ENCODE measurements at regions not wholly inside any gene's neighbourhood (a gene's known extent, or its start where the extent isn't known, plus 50 kb on each side); places are given as distances from the start of the nearest gene placed in this dataset.

GRCh38 chr1:38185913-38186312, 139.3 kb upstream of the POU3F1 start:
- intact Hi-C loops (cut with micrococcal nuclease), result no loop called here
- ATAC-seq (no peak), DNase-seq (ENCODE audit: low read depth, low spot score) (no peak)
- ChIA-PET POLR2A (no interaction called here), CTCF (no interaction called here), RAD21 (ENCODE audit: low non-redundant PET in 1 of 2, low total read pairs in 2 of 2, uncharacterized antibody in 2 of 2, unreplicated experiment in 2 of 2) (no interaction called here)
- H2AFZ ChIP-seq (ENCODE audit: low read depth, low read length, poor library complexity, severe bottlenecking), result no peak overlapping the region
- no peaks in the 10 kb centered on the region for H3K4me1 ChIP-seq (ENCODE audit: control insufficient read depth in 1 of 2, insufficient read depth in 2 of 2, low read length in 2 of 2)
- H3K27me3 ChIP-seq (ENCODE audit: insufficient read depth, low read length), result peaks cover 5% of the 10 kb centered on the region; the same call in 1 of the 2 replicates
- H4K20me1 ChIP-seq (ENCODE audit: insufficient read depth), result no peaks in the 10 kb centered on the region
- no peak for TF ChIP-seq POLR2A (IDR thresholded peaks at IDR 0.05; ENCODE audit: borderline replicate concordance, extremely low read depth, insufficient read depth, insufficient read length)
- TF ChIP-seq ZBTB33 (IDR thresholded peaks at IDR 0.05; ENCODE audit: extremely low read depth, insufficient replicate concordance, low read length), result no peak
- TF ChIP-seq ELF1 (IDR thresholded peaks at IDR 0.05; ENCODE audit: borderline replicate concordance, low read depth), result no peak
- TF ChIP-seq YY1 (IDR thresholded peaks at IDR 0.05; ENCODE audit: extremely low read depth, insufficient replicate concordance, low read depth, low read length), result no peak
- no peak for TF ChIP-seq RAD21 (IDR thresholded peaks at IDR 0.05; ENCODE audit: low read depth)
- no peak for TF ChIP-seq SP1 (IDR thresholded peaks at IDR 0.05; ENCODE audit: low read depth)
- TF ChIP-seq ATF3 (IDR thresholded peaks at IDR 0.05), result no peak
- no peak for TF ChIP-seq EZH2 (IDR thresholded peaks at IDR 0.05)
- no peaks in the 10 kb centered on the region for H3K79me2 ChIP-seq (ENCODE audit: insufficient read depth, low read length)
- H3K9me3 ChIP-seq (ENCODE audit: control insufficient read depth in 1 of 2, insufficient read depth in 1 of 2, low read depth in 1 of 2, low read length in 2 of 2), result no peaks in the 10 kb centered on the region
- no peak overlapping the region for H3K27ac ChIP-seq (ENCODE audit: low read depth, low read length)
- H3K9ac ChIP-seq (ENCODE audit: low read length), result no peak overlapping the region
- no peaks in the 10 kb centered on the region for H3K9me2 ChIP-seq (ENCODE audit: insufficient read depth)
- BruUV-seq (replicated peaks), result no TSS peak
- no peaks in the 10 kb centered on the region for H3K36me3 ChIP-seq (ENCODE audit: control insufficient read depth in 1 of 2, insufficient read depth in 2 of 2, low read length in 2 of 2)
- H3K4me3 ChIP-seq (replicated peaks in 1 of 2; ENCODE audit: low read depth in 1 of 2, low read length in 2 of 2), result no peak overlapping the region
- H3K4me2 ChIP-seq (ENCODE audit: low read length), result no peak overlapping the region

GRCh38 chr1:38183747-38184146, 137.2 kb upstream of the POU3F1 start:
- intact Hi-C loops (cut with micrococcal nuclease), result no loop called here
- no peak for ATAC-seq
- BruUV-seq (replicated peaks), result no TSS peak

More at GRCh38 chr1:38183747-38184146, 137.2 kb upstream of the POU3F1 start:
- no peak for DNase-seq (ENCODE audit: low read depth, low spot score)
- H3K36me3 ChIP-seq (ENCODE audit: control insufficient read depth in 1 of 2, insufficient read depth in 2 of 2, low read length in 2 of 2), result no peaks in the 10 kb centered on the region
- H3K4me3 ChIP-seq (replicated peaks in 1 of 2; ENCODE audit: low read depth in 1 of 2, low read length in 2 of 2), result no peak overlapping the region
- peaks cover 5% of the 10 kb centered on the region; the same call in 1 of the 2 replicates for H3K27me3 ChIP-seq (ENCODE audit: insufficient read depth, low read length)
- ChIA-PET CTCF (no interaction called here), POLR2A (no interaction called here), RAD21 (ENCODE audit: low non-redundant PET in 1 of 2, low total read pairs in 2 of 2, uncharacterized antibody in 2 of 2, unreplicated experiment in 2 of 2) (no interaction called here)
- H3K4me1 ChIP-seq (ENCODE audit: control insufficient read depth in 1 of 2, insufficient read depth in 2 of 2, low read length in 2 of 2), result no peaks in the 10 kb centered on the region
- H3K79me2 ChIP-seq (ENCODE audit: insufficient read depth, low read length), result no peaks in the 10 kb centered on the region
- H3K9me2 ChIP-seq (ENCODE audit: insufficient read depth), result no peaks in the 10 kb centered on the region
- H3K27ac ChIP-seq (ENCODE audit: low read depth, low read length), result no peak overlapping the region
- no peaks in the 10 kb centered on the region for H4K20me1 ChIP-seq (ENCODE audit: insufficient read depth)
- TF ChIP-seq ZBTB33 (IDR thresholded peaks at IDR 0.05; ENCODE audit: extremely low read depth, insufficient replicate concordance, low read length) (no peak), SRF (IDR thresholded peaks at IDR 0.05; ENCODE audit: low read depth) (no peak), FOSL1 (IDR thresholded peaks at IDR 0.05; ENCODE audit: low read depth) (no peak), CBX3 (IDR thresholded peaks at IDR 0.05; ENCODE audit: low read depth) (no peak), YY1 (IDR thresholded peaks at IDR 0.05; ENCODE audit: extremely low read depth, insufficient replicate concordance, low read depth, low read length) (no peak), CTCF (IDR thresholded peaks at IDR 0.05 in 2 of 3, conservative IDR thresholded peaks at IDR 0.05 in 1 of 3; ENCODE audit: borderline replicate concordance in 1 of 3, insufficient read depth in 1 of 3, low read depth in 2 of 3, low read length in 2 of 3) (no peak), EGR1 (IDR thresholded peaks at IDR 0.05; ENCODE audit: low read depth) (no peak), ATF3 (IDR thresholded peaks at IDR 0.05) (no peak), ZNF274 (IDR thresholded peaks at IDR 0.05; ENCODE audit: low read depth, low read length) (no peak)
- H3K4me2 ChIP-seq (ENCODE audit: low read length), result no peak overlapping the region
- no peak overlapping the region for H3K9ac ChIP-seq (ENCODE audit: low read length)
- H3K9me3 ChIP-seq (ENCODE audit: control insufficient read depth in 1 of 2, insufficient read depth in 1 of 2, low read depth in 1 of 2, low read length in 2 of 2), result no peaks in the 10 kb centered on the region
- no peak overlapping the region for H2AFZ ChIP-seq (ENCODE audit: low read depth, low read length, poor library complexity, severe bottlenecking)
